K562 (cell line): ENCODE measurements at regions not wholly inside any gene's neighbourhood (a gene's known extent, or its start where the extent isn't known, plus 50 kb on each side); places are given as distances from the start of the nearest gene placed in this dataset.

Experiments
- ATAC-seq: fragments of 200-7000 bp; cut with Tn5 transposase; 3 replicates; pipeline ENCODE4 v1.9.1; 2020; ENCODE audit warnings: moderate library complexity
- BruUV-seq: library from RNA; stranded (reverse); fragments of 400-500 nt; replicated peaks from 2 replicates; lab custom pipeline; 2021; lab: Mats Ljungman, UMichigan
- CTCF ChIA-PET: fragments of 300-600 bp; formaldehyde crosslinking; extraction: SDS; loops from one replicate; lab custom pipeline; 2021; ENCODE audit warnings: low intra/inter-chr PET ratio; lab: Yijun Ruan, JAX
- POLR2A ChIA-PET: fragments of 300-600, 350-650 bp; sonication (Branson Sonifier 250); formaldehyde crosslinking; extraction: SDS; loops from one replicate; lab custom pipeline; 2021; ENCODE audit warnings: antibody characterized with exemption, inconsistent platforms; lab: Yijun Ruan, JAX
- DNase-seq, 4 experiments: peaks; one replicate each; pipeline versions ENCODE4 v3.0.0 to v3.0.0-alpha.2; 2011 to 2018; ENCODE audit warnings: low spot score in 3 of 4, mixed read lengths in 3 of 4; ENCODE audit errors: extremely low read depth in 1 of 4
- FAIRE-seq: peaks from 2 replicates; lab custom pipeline; 2011; peaks lifted over from hg19 to GRCh38; lab: Jason Lieb, UNC
- H2AFZ ChIP-seq: 2 replicates; pipeline ENCODE4 v1.6.0; 2011; ENCODE audit warnings: low read depth, low read length, control low read depth, inconsistent platforms
- H3K27ac ChIP-seq: fragments of 200-600 bp; 3 replicates; pipeline ENCODE4 v1.8.0; 2011; ENCODE audit warnings: low read depth, mild to moderate bottlenecking, control low read depth, inconsistent platforms, low read length, moderate library complexity, mixed read lengths; ENCODE audit errors: extremely low read depth
- H3K27me3 ChIP-seq, 2 experiments: fragments of 300-600 bp in 1 of 2; 2 replicates in 1 of 2; 3 replicates in 1 of 2; pipeline versions ENCODE4 v1.6.0 to v1.8.0; 2011; ENCODE audit warnings: inconsistent platforms in 2 of 2, low read length in 2 of 2, mild to moderate bottlenecking in 1 of 2, mixed read lengths in 1 of 2, moderate library complexity in 1 of 2; ENCODE audit not compliant: control insufficient read depth in 2 of 2, insufficient read depth in 2 of 2
- H3K36me3 ChIP-seq: fragments of 300-600 bp; 3 replicates; pipeline ENCODE4 v1.8.0; 2011; ENCODE audit warnings: mild to moderate bottlenecking, low read length, inconsistent platforms; ENCODE audit not compliant: control insufficient read depth, insufficient read depth
- H3K4me1 ChIP-seq, 2 experiments: fragments of 200-600 bp in 1 of 2; replicated peaks in 1 of 2; 2 replicates in 1 of 2; 3 replicates in 1 of 2; pipeline versions ENCODE4 v1.5.1 to v1.8.0; 2011; ENCODE audit warnings: inconsistent platforms in 2 of 2, low read length in 2 of 2, mild to moderate bottlenecking in 1 of 2, mixed read lengths in 1 of 2, moderate library complexity in 1 of 2; ENCODE audit not compliant: control insufficient read depth in 2 of 2, insufficient read depth in 2 of 2
- H3K4me2 ChIP-seq: 2 replicates; pipeline ENCODE4 v1.6.1; 2011; ENCODE audit warnings: low read length, control low read depth, inconsistent platforms, mixed read lengths; ENCODE audit not compliant: insufficient read depth
- H3K4me3 ChIP-seq: fragments of 200-600 bp; sonication (generic), shearing (Covaris generic); 2 replicates; pipeline ENCODE4 v1.5.1; 2016; ENCODE audit warnings: control low read depth, inconsistent platforms
- H3K79me2 ChIP-seq: fragments of 200-600 bp; 3 replicates; pipeline ENCODE4 v1.8.0; 2011; ENCODE audit warnings: low read length, inconsistent platforms; ENCODE audit not compliant: control insufficient read depth, insufficient read depth
- H3K9ac ChIP-seq, 2 experiments: 2 replicates each; pipeline versions ENCODE4 v1.6.0 to v1.6.1; 2011; ENCODE audit warnings: low read depth in 2 of 2, low read length in 2 of 2, control low read depth in 1 of 2, inconsistent platforms in 1 of 2, mild to moderate bottlenecking in 1 of 2, mixed read lengths in 1 of 2; ENCODE audit not compliant: insufficient read depth in 1 of 2
- H3K9me1 ChIP-seq: one replicate; pipeline ENCODE4 v1.6.0; 2011; ENCODE audit warnings: inconsistent platforms, mild to moderate bottlenecking, low read length, moderate library complexity; ENCODE audit not compliant: control insufficient read depth, insufficient read depth
- H3K9me3 ChIP-seq: replicated peaks from 2 replicates; pipeline ENCODE4 v1.5.1; 2011; ENCODE audit warnings: low read depth, low read length, inconsistent platforms; ENCODE audit not compliant: control insufficient read depth, insufficient read depth
- H4K20me1 ChIP-seq: replicated peaks from 2 replicates; pipeline ENCODE4 v1.6.1; 2011; ENCODE audit warnings: low read length, inconsistent platforms, mixed read lengths; ENCODE audit not compliant: control insufficient read depth, insufficient read depth
- ASH1L ChIP-seq: fragments of 450-650 bp; IDR thresholded peaks from 2 replicates; pipeline ENCODE4 v1.6.1; 2018; ENCODE audit warnings: borderline replicate concordance, mild to moderate bottlenecking, low read depth; ENCODE audit not compliant: partially characterized antibody
- BDP1 ChIP-seq: IDR thresholded peaks from 3 replicates; pipeline ENCODE4 v1.6.1; 2011; ENCODE audit not compliant: insufficient read length, insufficient read depth
- BRD4 ChIP-seq: fragments of 200-600 bp; sonication (generic); IDR thresholded peaks from 2 replicates; pipeline ENCODE4 v1.6.1; 2017; ENCODE audit warnings: inconsistent platforms
- EZH2 ChIP-seq: IDR thresholded peaks from 2 replicates; pipeline ENCODE4 v1.6.1; 2012; ENCODE audit warnings: low read depth, mild to moderate bottlenecking, inconsistent platforms, low read length, borderline replicate concordance
- MAFF ChIP-seq: IDR thresholded peaks from 2 replicates; pipeline ENCODE4 v1.6.1; 2012; ENCODE audit warnings: low read length, improper control_type of control experiment
- MBD2 ChIP-seq: sonication (generic); IDR thresholded peaks from 2 replicates; pipeline ENCODE4 v1.6.1; 2016; ENCODE audit warnings: low read depth, borderline replicate concordance
- STAG1 ChIP-seq: sonication (generic); formaldehyde crosslinking; IDR thresholded peaks from 2 replicates; pipeline ENCODE4 v1.5.0; 2020; ENCODE audit warnings: missing genetic modification reagents, borderline replicate concordance
- TARDBP ChIP-seq: fragments of 450-650 bp; IDR thresholded peaks from 2 replicates; pipeline ENCODE4 v1.6.1; 2016
- YY1 ChIP-seq, 3 experiments: IDR thresholded peaks; 2 replicates each; pipeline ENCODE4 v1.6.1; 2011; ENCODE audit warnings: low read length in 2 of 3, mild to moderate bottlenecking in 2 of 3, moderate library complexity in 2 of 3, borderline replicate concordance in 1 of 3, control low read depth in 1 of 3, low read depth in 1 of 3; ENCODE audit not compliant: insufficient read depth in 3 of 3, insufficient replicate concordance in 2 of 3, control insufficient read depth in 1 of 3, insufficient read length in 1 of 3; ENCODE audit errors: extremely low read depth in 1 of 3
- ZNF316 ChIP-seq: fragments of 450-650 bp; IDR thresholded peaks from 2 replicates; pipeline ENCODE4 v1.6.1; 2016
- ZNF324 ChIP-seq: fragments of 250-450 bp; sonication (Bioruptor Pico); IDR thresholded peaks from 2 replicates; pipeline ENCODE4 v1.4.0; 2020; ENCODE audit warnings: mild to moderate bottlenecking
- ZNF444 ChIP-seq: fragments of 250-450 bp; sonication (Bioruptor Pico); IDR thresholded peaks from 2 replicates; pipeline ENCODE4 v1.4.0; 2020; ENCODE audit warnings: mild to moderate bottlenecking, moderate library complexity
- WGBS: fragments of 100-300 bp; shearing (Covaris generic); methylation state at CpG from one replicate; pipeline ENCODE4 v1.1.6; 2016; ENCODE audit warnings: low coverage, mixed read lengths; ENCODE audit not compliant: insufficient coverage; ENCODE audit errors: missing lambda C conversion rate; 5-methylcytosine and 5-hydroxymethylcytosine counted together
- in situ Hi-C: fragments of 300-500 bp; cut with MboI; formaldehyde crosslinking; loops from 4 replicates; pipeline ENCODE4 v1.15.0; 2018; ENCODE audit warnings: inconsistent platforms, mixed read lengths
- intact Hi-C: fragments of 100-400 bp; cut with micrococcal nuclease; formaldehyde crosslinking; loops from 2 replicates; pipeline ENCODE4 v1.14.2; 2022
- TF ChIP-seq, protein P1 (sequence below): fragments of 450-650 bp; IDR thresholded peaks from 2 replicates; pipeline ENCODE4 v1.6.1; 2016; ENCODE audit warnings: mild to moderate bottlenecking
- TF ChIP-seq, protein P2 (sequence below): fragments of 450-650 bp; IDR thresholded peaks from 2 replicates; pipeline ENCODE4 v1.6.1; 2016; ENCODE audit warnings: low read depth, mild to moderate bottlenecking, moderate library complexity
- TF ChIP-seq, protein P3 (sequence below): sonication (generic); IDR thresholded peaks from 2 replicates; pipeline ENCODE4 v1.6.1; 2016
- TF ChIP-seq, protein P4 (sequence below): fragments of 250-450 bp; sonication (Bioruptor Pico); IDR thresholded peaks from 2 replicates; pipeline ENCODE4 v1.8.0; 2021; ENCODE audit warnings: moderate library complexity, mild to moderate bottlenecking, inconsistent platforms

DNA sequence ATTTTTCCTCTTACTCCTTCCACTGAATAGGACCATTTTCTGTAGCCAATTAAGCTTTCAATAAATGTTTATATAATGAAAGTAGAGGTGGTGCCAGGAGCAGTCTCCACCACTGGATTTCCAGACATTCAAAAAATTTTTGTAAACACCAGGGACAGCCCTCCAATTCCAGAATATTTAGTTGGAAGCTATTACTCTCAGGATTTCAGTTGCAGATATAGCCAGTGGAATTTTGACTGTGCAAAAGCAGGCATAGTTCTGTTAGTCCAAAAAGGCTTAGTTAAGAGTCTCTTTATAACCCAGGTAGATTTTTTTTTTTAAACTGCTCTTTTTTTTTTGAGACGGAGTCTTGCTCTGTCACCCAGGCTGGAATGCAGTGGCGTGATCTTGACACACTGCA lies 138.1 kb upstream of the DMRT1 start (continued):
- TF ChIP-seq STAG1, result no peak
- TF ChIP-seq, protein P1, sequence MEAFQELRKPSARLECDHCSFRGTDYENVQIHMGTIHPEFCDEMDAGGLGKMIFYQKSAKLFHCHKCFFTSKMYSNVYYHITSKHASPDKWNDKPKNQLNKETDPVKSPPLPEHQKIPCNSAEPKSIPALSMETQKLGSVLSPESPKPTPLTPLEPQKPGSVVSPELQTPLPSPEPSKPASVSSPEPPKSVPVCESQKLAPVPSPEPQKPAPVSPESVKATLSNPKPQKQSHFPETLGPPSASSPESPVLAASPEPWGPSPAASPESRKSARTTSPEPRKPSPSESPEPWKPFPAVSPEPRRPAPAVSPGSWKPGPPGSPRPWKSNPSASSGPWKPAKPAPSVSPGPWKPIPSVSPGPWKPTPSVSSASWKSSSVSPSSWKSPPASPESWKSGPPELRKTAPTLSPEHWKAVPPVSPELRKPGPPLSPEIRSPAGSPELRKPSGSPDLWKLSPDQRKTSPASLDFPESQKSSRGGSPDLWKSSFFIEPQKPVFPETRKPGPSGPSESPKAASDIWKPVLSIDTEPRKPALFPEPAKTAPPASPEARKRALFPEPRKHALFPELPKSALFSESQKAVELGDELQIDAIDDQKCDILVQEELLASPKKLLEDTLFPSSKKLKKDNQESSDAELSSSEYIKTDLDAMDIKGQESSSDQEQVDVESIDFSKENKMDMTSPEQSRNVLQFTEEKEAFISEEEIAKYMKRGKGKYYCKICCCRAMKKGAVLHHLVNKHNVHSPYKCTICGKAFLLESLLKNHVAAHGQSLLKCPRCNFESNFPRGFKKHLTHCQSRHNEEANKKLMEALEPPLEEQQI, result no peak
- no peak for TF ChIP-seq TARDBP

DNA sequence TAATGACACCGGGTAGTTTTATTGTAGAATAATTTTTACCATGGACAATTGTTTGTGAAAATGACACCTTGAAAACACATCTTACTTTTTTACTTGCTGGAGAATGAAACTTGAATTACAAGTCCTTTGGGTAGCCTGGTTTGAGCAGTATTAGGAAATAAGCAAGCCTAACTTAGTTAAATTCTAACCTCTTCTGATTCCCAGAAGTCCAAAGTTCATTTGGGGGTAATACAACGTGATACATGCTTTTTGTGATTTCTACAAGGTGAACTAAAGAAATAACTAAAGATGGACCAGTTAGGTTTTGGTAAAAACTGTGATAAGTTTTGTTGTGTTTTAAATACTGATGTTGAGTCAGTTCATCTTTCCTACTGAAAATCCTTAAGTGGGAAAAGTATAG lies 135.4 kb upstream of the DMRT1 start:
- Histone ChIP-seq H2AFZ (no peak overlapping the region), H3K4me3 (no peak overlapping the region), H3K4me2 (no peak overlapping the region), H3K9me3 (no peaks in the 10 kb centered on the region), H3K79me2 (no peaks in the 10 kb centered on the region), H4K20me1 (no peaks in the 10 kb centered on the region), H3K9me1 (no peaks in the 10 kb centered on the region), H3K27me3 (peaks cover 10 to 20% of the 10 kb centered on the region in 2 experiments), H3K9ac (no peak overlapping the region), H3K36me3 (no peaks in the 10 kb centered on the region), H3K4me1 (peaks cover 0 to 5% of the 10 kb centered on the region in 2 experiments; a peak in 1 of 5 replicates), H3K27ac (no peak overlapping the region)
- no peak for ATAC-seq
- intact Hi-C loops (no loop called here), in situ Hi-C loops (no loop called here)
- CTCF ChIA-PET, result no interaction called here
- DNase-seq, result no peak
- no peak for FAIRE-seq
- 0% methylated on average over 2 of the region's 2 CpGs for WGBS
- TF ChIP-seq, protein P2, sequence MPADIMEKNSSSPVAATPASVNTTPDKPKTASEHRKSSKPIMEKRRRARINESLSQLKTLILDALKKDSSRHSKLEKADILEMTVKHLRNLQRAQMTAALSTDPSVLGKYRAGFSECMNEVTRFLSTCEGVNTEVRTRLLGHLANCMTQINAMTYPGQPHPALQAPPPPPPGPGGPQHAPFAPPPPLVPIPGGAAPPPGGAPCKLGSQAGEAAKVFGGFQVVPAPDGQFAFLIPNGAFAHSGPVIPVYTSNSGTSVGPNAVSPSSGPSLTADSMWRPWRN, result no peak
- TF ChIP-seq, protein P3, sequence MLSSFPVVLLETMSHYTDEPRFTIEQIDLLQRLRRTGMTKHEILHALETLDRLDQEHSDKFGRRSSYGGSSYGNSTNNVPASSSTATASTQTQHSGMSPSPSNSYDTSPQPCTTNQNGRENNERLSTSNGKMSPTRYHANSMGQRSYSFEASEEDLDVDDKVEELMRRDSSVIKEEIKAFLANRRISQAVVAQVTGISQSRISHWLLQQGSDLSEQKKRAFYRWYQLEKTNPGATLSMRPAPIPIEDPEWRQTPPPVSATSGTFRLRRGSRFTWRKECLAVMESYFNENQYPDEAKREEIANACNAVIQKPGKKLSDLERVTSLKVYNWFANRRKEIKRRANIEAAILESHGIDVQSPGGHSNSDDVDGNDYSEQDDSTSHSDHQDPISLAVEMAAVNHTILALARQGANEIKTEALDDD, result no peak
- TF ChIP-seq ZNF316 (no peak), ZNF324 (no peak), EZH2 (no peak), ASH1L (no peak), YY1 (IDR thresholded peaks at IDR 0.05; ENCODE audit: borderline replicate concordance in 1 of 3, control insufficient read depth in 1 of 3, extremely low read depth in 1 of 3, insufficient read depth in 3 of 3, insufficient read length in 1 of 3, insufficient replicate concordance in 2 of 3, low read depth in 1 of 3, low read length in 2 of 3) (no peak), MAFF (no peak), BRD4 (no peak), ZNF444 (CRISPR knock-in tag) (no peak), BDP1 (no peak), MBD2 (no peak)
- TF ChIP-seq, protein P4, sequence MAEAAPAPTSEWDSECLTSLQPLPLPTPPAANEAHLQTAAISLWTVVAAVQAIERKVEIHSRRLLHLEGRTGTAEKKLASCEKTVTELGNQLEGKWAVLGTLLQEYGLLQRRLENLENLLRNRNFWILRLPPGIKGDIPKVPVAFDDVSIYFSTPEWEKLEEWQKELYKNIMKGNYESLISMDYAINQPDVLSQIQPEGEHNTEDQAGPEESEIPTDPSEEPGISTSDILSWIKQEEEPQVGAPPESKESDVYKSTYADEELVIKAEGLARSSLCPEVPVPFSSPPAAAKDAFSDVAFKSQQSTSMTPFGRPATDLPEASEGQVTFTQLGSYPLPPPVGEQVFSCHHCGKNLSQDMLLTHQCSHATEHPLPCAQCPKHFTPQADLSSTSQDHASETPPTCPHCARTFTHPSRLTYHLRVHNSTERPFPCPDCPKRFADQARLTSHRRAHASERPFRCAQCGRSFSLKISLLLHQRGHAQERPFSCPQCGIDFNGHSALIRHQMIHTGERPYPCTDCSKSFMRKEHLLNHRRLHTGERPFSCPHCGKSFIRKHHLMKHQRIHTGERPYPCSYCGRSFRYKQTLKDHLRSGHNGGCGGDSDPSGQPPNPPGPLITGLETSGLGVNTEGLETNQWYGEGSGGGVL (CRISPR knock-in tag), result no peak
- BruUV-seq, result no TSS peak
- POLR2A ChIA-PET, result no interaction called here
